NCI-H345 treated with DMSO at 0.1 percent for 48 hours (cell line): ENCODE measurements at regions not wholly inside any gene's neighbourhood (a gene's known extent, or its start where the extent isn't known, plus 50 kb on each side); places are given as distances from the start of the nearest gene placed in this dataset.

Experiments used
- DNase-seq: peaks from one replicate; lab custom pipeline; 2025; ENCODE audit not compliant: unreplicated experiment; lab: John Stamatoyannopoulos, UW

DNA sequence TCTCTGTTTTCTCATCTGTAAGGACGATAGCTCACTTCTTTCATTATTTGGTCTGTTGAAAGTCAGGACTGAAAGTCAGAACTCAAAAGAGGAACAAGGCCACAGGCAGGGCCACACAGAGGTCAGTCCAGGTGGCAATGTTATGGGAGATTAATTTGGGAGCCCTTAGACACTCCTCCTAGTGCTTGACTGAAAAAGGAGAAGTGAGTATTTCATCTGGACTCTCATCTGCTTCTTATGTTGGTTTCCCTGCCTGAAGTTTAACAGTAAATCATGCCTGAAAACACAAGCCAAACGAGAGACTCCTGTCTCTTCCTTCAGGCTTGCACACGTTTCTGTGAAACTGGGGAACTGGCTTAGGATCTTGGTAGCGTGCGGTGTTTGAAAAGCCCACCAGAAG, 248.5 kb downstream of the BUB3 start:
- DNase-seq = no peak

DNA sequence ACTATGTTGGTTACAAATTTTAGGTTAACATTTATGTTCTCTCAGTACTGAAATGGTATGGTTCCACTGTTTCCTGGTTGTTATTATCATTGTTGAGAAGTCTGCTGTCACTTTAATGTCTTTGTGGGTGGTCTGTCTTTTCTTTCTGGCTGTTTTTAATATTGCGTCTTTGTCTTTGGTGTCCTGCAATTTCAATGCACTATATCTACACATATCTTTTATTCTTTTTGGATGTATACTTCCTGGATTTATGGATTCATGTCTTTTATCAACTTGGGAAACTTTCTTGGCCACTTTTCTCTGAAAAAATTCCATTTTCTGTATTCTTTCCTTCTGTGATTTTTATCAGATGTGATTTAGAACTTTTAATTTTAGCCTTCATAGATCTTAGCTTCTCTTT, 250.2 kb downstream of the BUB3 start:
- DNase-seq = no peak

DNA sequence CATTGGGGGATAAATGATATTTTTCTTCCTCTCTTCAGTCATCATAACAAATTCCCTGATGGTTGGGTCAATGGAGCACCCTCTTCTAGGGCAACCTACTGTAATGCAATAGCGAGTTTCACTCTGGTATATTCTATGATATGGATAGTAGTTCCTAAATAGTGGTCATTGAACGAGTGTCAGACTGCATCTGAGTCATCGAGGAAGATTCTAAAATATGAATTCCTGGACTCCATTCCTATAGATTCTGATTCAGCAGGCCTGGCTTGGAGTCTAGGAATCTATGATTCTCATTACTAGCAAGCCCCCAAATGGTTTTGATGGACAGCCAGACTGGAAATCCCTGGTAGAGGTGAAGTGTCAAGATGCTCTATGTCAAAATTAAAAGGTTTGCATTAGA, 254.5 kb downstream of the BUB3 start:
- no peak for DNase-seq

DNA sequence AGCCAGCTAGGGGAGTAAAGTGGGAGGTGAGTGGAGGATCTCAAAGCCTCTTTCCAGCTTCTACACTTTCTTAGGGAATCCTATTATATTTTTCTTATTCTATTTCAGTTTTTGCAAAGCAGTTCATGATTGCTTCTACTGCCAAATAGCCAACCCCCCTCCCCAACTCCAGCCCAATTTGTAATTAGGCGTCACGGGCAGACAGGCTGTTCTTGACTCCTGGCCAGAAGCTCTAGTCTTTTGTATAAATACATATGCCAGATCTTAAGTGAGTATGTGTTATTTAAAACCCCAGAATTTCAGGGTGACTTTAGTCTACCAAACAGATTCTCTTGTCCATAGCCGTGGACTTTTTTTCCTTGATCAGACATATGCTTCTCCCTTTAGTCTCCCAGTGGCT, 255.2 kb downstream of the BUB3 start:
- no peak for DNase-seq

DNA sequence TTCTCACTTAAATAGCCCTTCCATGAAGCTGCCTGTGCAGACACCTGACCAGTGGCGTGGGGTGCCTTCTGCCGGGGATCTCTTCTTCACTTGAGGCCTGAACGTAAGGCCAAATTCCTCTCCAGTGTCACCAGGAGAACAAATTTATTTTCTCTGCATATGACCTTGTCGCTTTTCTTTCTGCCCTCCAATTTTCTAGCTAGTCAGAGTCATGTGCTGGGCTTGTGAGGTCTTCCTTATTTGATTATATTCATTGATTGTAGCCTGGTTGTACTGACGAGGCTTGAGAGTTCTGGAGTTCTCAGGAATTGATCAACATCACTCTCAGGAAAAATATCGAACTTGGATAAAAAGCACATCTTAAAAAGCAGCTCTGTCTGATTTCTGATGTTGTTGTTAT, 255.7 kb downstream of the BUB3 start:
- no peak for DNase-seq

DNA sequence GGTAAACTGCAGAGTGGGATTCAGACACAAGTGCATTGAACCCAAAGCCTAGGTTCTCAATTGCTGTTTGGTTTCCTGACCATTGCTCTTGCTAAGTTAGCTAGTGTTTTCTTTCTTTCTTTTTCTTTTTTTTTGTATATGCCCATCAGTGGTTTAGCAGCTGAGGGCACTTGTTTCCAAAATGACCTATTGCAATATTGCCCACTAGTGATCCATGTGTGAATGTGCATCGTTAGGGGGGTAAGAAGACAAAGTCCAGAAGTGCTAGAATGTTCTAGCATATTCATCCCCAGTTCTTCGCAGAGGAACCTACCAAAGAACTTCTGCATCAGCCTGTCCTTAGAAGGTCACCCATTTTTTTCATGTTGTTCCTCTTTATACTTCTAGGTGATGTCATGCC, 252.8 kb upstream of the GPR26 start:
- no peak for DNase-seq

DNA sequence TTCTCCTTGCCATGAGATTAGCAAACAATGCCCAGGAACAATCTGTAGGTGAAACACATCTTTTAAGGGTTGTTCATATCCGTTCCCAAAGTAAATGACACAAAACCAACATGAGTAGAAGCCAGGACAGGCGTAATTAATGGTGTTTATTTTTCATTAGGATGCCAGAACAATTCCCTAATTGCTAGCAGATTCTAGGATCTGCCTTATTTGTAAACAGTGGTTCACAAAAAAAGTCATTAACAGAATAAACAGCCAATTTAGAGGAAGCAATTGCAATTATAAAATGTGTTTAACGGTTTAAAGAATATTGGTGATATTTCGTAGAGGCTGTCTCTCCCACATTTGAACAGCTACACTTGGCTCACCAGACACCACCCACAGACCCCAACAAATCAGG, 250.6 kb upstream of the GPR26 start:
- no peak for DNase-seq

DNA sequence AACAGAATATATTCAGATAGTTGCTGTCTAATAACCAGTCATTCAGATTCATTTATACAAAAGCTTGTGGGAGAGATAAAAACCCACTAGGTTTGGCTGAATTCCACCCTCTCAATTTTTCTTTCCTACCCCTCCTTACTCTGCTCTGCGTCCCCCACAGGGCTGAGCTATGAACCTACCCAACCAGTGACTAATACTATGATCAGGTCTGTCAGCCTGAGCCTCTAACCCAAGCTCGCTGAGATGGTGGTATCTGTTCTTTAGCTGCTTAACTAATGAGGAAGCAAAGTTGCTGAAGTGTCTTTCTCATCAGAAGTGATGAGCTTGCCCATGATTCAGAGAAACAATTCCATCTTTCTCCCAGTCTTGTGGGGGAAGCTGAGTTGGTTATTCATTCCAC, 248.7 kb upstream of the GPR26 start:
- no peak for DNase-seq

DNA sequence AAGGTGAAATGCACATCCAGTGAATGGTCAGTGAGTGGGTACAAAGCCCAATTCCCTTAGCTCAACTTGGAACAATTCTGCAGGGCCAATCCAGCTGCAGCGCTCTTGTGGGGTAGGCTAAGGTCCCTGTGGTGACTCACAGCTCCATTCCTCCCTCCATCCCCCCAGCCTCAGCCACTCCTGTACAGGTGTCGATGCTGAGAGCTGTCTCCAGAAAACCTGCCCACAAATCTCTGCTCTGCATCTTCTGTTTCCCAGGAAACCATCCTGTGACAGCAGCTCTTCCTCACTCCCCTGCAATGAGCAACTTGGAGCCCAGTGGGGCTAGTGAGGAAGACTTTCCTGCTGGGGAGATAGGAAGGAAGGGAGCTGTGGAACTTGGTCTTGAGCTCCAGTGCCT, 244.7 kb upstream of the GPR26 start:
- no peak for DNase-seq

DNA sequence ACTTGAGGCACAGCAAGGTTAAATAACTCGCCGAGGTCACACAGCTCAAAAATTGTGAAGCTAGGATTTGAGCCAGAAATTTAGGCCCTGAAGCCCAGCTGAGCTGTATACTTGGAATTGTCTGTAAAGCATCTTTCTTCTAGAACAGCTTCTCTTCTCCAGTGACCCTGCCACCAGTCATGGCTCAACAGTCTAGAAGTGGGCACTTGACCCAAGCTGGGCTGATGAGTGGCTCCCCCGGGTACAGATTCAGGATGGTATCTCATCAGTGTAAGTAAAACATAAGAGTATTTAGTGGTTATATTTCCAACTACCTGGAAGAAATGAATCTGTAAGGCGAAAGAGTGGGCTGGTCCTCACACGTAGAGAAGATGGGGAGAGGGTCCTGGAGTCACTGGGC, 243.9 kb upstream of the GPR26 start:
- no peak for DNase-seq

DNA sequence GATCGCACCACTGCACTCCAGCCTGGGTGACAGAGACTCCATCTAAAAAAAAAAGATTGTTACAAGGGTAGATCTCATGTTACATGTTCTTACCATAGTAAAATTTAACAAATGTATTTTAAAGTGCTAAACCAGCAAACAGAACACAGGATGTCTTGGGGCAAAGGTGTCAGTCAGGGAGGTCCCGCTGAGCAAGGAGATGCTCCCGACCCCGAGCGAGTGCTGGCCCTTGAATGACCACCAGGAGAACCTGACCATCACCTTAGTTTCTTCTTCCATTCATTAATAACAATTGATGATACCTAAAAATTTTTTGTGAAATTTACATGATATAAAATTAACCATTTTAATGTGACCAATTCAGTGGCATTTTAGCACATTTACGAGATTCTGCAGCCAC, 241.6 kb upstream of the GPR26 start:
- no peak for DNase-seq

DNA sequence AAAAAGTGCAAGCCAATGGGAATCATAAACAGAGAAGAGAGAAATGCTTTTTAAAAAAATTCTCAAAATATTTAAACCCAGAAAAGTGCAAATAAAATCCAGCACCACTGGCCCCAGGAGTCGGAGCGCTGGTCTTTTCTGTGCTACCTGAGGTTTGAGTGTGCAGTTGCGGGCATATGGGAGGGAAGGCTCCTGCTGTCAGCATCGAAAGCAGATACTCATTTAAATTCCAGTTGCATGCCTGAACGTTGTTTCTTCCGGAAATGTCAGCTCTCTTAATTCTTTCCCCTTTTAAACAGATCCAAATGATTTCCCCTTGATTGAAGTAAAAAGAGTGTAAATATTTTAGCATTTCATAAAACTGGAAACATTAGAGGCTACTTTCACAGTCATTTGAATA, 240.5 kb upstream of the GPR26 start:
- no peak for DNase-seq

DNA sequence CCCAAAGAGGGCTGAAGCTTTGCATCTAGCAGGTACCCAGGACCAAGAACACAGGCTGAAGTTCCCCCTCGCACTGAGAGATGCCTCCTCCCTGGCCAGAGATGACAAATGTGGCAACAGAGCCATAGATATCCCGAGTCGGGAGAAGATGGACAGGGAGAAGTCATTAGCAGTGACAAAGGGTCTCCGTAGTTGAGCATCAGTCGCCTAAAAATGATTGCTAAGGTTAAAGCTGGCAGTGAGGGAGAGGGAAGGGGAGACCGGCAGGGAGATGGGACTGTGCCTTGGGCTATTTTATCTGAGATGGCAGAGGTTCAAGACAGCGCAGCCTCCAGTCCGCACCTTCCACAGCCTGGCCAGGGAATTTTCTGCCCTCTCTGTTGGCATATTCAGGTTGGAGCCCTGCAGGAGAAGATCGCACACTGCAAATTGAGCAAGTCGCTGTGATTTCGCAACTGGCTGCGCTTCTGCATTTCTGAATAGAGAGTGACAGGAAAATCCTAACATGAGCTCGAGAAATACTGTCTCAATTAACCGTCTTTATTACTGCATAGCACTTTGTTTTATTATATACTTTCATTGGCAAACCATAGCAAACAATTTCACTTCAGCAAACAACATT, 238.9 kb upstream of the GPR26 start:
- DNase-seq = no peak

DNA sequence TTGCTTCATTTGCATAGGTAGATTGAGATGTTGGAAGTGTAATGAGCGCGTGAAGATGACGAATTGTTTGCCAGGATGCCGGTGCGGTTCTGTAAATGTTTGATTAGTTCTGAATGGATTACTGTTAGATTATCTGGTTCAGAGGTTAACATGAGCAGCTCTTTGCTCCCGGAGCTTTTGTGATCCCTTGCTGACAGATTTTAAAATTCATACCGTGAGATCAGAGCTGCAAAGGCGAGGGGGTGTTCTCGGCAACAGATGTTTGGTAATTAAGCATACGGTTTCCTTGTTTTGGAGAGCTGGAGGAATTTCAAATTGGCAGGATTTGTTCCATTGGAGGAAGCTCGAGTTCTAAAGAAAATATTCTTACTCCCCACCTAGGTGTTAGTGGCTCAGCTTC, 237.8 kb upstream of the GPR26 start:
- no peak for DNase-seq

DNA sequence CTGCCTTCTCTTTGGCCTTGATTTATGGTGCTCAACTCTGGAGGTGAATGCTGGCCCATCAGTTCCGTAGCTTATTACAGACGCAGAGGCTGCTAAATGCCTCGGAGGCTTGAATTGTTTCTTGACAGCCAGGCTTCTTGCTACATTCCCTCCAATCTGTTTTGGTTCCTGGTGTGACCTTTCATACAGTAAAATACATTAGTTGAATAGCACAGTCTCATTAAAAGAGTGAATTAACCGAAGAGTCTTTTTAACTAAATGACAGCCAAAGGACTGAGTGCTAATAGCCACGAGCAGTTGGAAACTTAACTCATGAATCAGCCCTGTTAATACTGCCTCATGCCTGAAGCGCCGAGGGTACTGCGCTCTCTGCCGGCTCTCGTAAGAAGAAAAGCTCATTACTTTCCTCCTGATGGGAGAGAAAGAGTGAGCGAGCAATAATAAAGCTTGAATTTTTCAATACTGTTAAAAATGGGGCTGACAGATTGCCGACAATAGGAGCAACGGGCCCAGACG, 236.4 kb upstream of the GPR26 start:
- no peak for DNase-seq

DNA sequence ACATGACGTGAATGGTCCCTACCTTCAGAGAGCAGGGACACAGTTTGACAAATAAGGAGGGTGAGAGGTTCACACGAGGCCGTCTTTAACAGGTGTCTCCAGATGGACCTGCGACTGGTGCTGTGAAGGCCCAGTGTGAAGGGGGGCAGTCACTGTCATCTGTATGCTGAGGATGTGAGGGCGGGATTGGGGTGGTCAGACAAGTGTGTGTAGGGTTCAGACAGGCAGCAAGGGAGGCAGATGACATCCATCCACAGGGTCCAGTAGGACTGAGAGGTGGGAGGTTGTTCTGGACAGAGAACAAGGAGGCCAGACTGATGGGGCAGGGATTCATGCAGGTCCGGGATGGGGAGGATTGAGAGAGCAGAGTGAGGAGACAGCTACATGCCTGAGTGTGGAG, 232.6 kb upstream of the GPR26 start:
- DNase-seq = no peak

DNA sequence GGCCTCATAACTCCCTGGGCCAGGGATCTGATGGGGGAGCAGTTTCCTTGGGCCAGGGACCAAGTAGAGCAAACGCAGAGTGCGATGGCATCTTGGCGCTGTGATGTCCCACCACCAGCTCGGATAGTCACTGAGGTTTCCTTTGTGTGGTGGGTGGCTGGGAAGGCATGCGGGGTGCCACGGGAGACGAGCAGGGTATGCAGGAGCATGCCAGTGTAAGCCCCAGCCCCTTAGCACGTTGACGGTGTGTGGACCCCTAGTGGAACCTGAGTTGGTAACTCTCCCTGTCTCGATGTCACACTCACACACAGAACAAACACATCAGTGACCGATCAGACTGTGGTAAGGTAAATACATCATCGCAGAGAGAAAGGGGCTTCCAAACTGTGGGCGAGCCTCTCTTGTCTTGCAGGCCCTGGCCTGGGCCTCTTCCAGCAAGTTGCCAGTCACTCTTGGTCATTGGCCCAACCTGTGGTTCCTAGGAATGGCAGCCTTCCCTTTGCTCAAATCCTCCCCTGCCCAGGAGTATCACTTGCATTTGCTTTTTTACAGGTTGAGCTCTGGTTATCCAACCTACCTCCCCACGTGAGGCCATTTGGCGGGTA, 231.6 kb upstream of the GPR26 start:
- DNase-seq = no peak

DNA sequence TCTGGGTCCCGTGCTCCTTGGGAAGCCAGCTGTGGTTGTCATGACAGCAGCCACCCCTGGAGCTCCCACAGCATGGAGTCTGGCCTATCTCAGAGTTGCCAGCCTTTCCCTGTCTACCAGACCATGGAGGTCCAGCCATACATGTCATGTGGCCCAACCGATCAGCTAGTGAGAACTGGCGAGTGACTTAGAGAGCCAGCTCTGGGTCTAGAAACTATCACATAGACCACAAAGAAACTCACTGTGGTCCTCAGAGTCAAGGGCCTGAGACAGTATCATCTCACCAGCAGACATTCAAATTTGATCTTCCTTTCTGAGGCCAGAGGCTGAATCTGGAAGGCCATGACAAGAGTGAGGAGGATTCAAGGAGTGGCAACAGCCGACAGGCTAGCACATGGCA, 223.3 kb upstream of the GPR26 start:
- DNase-seq = no peak

DNA sequence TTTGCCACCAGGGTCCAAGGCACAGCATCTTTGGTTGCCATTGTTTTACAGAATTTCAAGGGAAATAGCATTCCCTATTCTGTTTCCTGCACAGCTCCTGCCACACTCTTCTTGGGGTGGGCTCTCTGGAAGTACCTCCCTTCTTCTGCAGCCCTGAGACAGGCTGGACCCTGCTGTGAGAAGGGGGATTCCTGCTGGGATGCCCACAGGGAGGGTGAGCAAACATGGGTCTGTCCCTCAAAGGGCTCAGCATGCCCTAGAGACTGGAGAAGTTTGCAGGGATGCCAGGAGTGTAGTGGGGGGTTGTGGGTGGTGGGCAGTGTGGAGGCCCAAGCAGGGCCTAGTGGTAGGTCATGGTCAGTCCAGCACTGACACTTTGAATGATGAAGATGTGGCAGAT, 222.2 kb upstream of the GPR26 start:
- no peak for DNase-seq

DNA sequence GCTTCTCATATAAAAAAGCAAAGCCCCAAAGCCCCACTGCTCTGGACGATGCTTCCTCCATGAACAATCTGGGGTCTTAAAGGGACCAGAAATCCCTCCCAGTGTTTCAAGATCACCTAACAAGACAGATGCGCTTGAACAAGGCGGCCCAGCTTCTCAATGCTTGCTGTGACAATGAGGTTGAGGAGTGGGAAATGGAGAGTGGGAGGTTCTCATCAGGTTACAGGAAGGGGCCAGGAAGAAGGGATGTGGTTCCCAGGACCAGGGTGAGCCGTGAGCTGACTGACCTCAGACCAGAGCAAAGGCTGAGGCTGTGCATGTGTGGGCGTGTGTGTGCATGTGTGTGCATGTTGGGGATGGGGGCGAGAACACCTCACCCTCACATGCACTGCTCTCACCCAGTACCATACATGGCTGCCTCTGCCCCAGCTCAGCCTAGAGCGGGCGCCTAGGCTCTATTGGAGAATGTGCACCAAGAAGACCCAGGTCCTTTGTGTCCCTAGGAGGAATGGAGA, 220.8 kb upstream of the GPR26 start:
- no peak for DNase-seq

DNA sequence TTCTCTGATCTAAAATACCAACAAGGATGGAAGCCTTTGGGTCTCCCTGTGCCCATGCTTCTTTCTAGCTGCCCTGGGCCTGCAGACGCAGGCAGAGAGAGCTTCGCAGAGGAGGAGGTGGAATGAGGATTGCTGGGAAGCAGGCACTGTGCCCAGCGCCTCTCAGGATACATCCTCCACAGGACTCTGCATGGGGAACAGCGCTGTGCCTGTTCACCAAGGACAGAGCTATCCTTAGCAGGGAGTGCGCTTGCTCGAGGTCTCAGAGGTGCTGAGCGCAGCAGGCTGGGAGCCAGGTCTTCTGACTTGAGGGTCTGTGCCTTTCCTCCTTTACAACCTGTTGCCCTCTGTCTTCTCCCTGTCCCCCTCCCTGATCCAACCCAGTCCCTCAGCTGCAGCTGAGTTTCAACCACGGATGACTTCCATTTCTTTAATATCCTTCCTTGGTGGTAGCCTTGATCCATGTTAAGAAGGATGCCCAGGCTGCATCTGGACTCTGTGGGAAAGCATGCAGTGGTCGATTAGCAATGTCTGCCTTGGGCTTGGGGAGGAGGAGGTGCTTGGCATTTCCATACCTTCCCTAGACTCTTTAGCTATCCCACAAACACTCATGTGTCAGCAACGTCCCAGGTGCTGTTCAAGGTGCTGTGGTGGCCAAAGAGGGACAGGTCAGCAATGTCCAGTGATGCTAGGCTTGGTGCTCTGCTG, 219.6 kb upstream of the GPR26 start:
- no peak for DNase-seq

DNA sequence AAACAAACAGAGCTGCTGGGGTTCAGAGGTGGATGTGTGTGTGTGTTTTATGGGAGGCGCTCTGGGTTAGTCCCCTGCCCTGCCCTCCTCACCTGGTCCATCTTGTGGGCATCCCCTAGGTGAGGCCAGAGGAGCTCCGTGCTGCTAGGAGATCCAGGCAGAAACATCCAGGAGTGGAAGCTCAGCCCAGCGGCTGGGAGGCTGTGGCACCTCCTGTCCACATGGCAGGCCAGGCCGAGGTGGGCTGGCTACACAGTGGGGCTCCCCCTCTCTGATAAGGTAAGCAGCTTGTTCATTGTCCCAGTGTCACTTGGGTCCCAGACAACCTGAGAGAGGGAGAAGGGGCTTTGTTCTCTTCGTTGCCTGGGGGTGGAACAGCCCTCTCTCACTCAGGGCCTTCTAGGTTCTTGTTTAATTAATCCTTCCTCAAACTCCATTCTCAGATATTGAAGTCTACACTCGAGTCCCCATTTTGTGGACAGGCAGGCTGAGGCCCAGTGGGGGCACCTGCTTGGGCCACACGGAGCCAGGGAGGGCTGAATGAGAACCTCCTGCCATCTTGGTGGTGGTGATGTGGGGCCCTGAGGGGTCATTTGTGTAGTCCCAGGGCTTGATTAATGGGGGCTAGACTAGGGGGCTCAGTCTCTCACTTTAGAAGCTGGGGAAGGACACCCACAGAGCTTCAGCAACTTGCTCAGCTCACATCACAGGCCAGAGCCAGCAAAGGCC, 216.8 kb upstream of the GPR26 start:
- no peak for DNase-seq
